Body of pancreas (tissue), 4 donors: ENCODE measurements at regions not wholly inside any gene's neighbourhood (a gene's known extent, or its start where the extent isn't known, plus 50 kb on each side); places are given as distances from the start of the nearest gene placed in this dataset.

Source experiments
- ATAC-seq: fragments of 150-250 bp; one replicate; pipeline ENCODE4 v1.9.1; 2016
- DNase-seq, 4 donors: peaks; one replicate each; pipeline ENCODE4 v3.0.0-alpha.2; 2019
- H3K27ac ChIP-seq, 4 donors: fragments of 200-600 bp; sonication (generic); 1 replicate in 3 of 4; 2 replicates in 1 of 4; pipeline versions ENCODE4 v1.5.1 to v1.6.1; 2016 to 2019; ENCODE audit warnings: mild to moderate bottlenecking in 1 of 4, mixed read lengths in 1 of 4, moderate library complexity in 1 of 4
- H3K27me3 ChIP-seq, 2 donors: fragments of 200-600 bp; sonication (generic); one replicate each; pipeline ENCODE4 v1.6.0; 2016; ENCODE audit warnings: mild to moderate bottlenecking in 1 of 2
- H3K36me3 ChIP-seq, 2 donors: fragments of 200-600 bp; sonication (generic); replicated peaks in 1 of 2; 2 replicates each; pipeline ENCODE4 v1.5.1; 2016; ENCODE audit warnings: low read depth in 2 of 2; ENCODE audit not compliant: insufficient read depth in 1 of 2
- H3K4me1 ChIP-seq: fragments of 200-600 bp; sonication (generic); one replicate; pipeline ENCODE4 v1.6.0; 2016
- H3K4me3 ChIP-seq, 2 donors: fragments of 200-600 bp; sonication (generic); 1 replicate in 1 of 2; 2 replicates in 1 of 2; pipeline ENCODE4 v1.5.1; 2016 to 2019
- H3K9me3 ChIP-seq, 3 donors: fragments of 200-600 bp; sonication (generic); 1 replicate in 2 of 3; 2 replicates in 1 of 3; pipeline ENCODE4 v1.5.1; 2016
- CTCF ChIP-seq, 7 experiments: fragments of 450-650 bp in 4 of 7; fragments of 200-600 bp in 3 of 7; sonication (generic) in 3 of 7; IDR thresholded peaks; one replicate each; pipeline ENCODE4 v1.5.1; 2016 to 2019; ENCODE audit warnings: antibody characterized with exemption in 7 of 7
- POLR2A ChIP-seq, 3 donors: fragments of 450-650 bp; IDR thresholded peaks; one replicate each; pipeline ENCODE4 v1.6.1; 2016; ENCODE audit warnings: antibody characterized with exemption in 3 of 3, mild to moderate bottlenecking in 2 of 3
- WGBS, 2 donors: methylation state at CpG; one replicate each; pipeline ENCODE4 v1.1.5; 2017; 5-methylcytosine and 5-hydroxymethylcytosine counted together
- intact Hi-C: fragments of 100-400 bp; cut with DNase I; formaldehyde crosslinking; loops from one replicate; pipeline ENCODE4 v1.15.1; 2023

DNA sequence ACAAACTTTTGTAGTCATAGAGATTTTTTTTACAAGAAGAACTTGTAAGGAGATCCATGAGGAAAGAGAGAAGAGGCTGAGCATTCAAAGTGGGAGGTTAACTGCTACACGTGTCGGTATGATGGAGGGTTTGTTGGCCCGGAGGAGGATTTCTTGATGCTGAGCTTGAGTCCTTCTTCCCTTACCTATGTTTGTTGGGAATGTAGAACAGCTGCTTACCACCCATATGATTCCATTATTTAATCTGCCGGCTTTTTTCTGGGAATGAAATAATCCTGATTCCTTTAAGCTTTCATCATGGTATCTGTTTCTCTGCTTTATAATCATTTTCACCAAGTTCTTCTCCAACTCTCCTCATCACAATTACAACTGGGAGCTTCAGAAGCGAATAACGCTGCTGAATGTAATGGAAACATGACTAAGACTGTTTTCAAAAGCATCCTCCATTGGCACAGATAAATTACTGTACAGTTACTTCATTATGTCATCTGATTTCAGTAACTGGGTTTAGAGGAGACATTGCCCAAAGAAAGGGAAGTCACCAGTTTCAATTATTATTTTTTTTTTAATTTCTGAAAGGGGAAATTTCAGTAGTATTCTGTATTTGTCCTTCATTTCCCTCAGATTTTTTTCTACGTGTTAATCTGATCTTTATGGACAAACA lies 420.6 kb downstream of the SPRY1 start:
- H3K36me3 ChIP-seq, result no peaks in the 10 kb centered on the region
- no peak overlapping the region for H3K27ac ChIP-seq
- 81 to 89% methylated on average over 7 of the region's 7 CpGs for WGBS, 2 donors
- no peaks in the 10 kb centered on the region for H3K27me3 ChIP-seq
- DNase-seq (no peak), ATAC-seq (no peak)
- H3K4me1 ChIP-seq, result no peaks in the 10 kb centered on the region
- no peaks in the 10 kb centered on the region for H3K9me3 ChIP-seq
- H3K4me3 ChIP-seq, result no peak overlapping the region
- TF ChIP-seq CTCF (IDR thresholded peaks at IDR 0.05) (no peak), POLR2A (IDR thresholded peaks at IDR 0.05) (no peak)
- intact Hi-C loops, result no loop called here

GRCh38 chr4:123819362-123820035 lies 422.9 kb downstream of the SPRY1 start:
- no peak overlapping the region for H3K4me3 ChIP-seq
- H3K36me3 ChIP-seq, result no peaks in the 10 kb centered on the region
- no peaks in the 10 kb centered on the region for H3K4me1 ChIP-seq
- intact Hi-C loops, result no loop called here
- no peak overlapping the region for H3K27ac ChIP-seq
- ATAC-seq (no peak), DNase-seq (no peak)
- no peaks in the 10 kb centered on the region for H3K9me3 ChIP-seq
- TF ChIP-seq POLR2A (IDR thresholded peaks at IDR 0.05) (no peak), CTCF (IDR thresholded peaks at IDR 0.05) (no peak)
- H3K27me3 ChIP-seq, result no peaks in the 10 kb centered on the region

GRCh38 chr4:123821861-123822260 lies 425.3 kb downstream of the SPRY1 start:
- H3K9me3 ChIP-seq, result no peaks in the 10 kb centered on the region
- H3K4me3 ChIP-seq, result no peak overlapping the region
- H3K27ac ChIP-seq, result no peak overlapping the region
- ATAC-seq, result no peak
- no peaks in the 10 kb centered on the region for H3K27me3 ChIP-seq
- no peak for TF ChIP-seq CTCF (IDR thresholded peaks at IDR 0.05)
- TF ChIP-seq POLR2A (IDR thresholded peaks at IDR 0.05), result no peak
- intact Hi-C loops, result no loop called here
- H3K36me3 ChIP-seq, result no peaks in the 10 kb centered on the region
- no peaks in the 10 kb centered on the region for H3K4me1 ChIP-seq
- DNase-seq, result no peak

GRCh38 chr4:123822353-123822752 lies 425.8 kb downstream of the SPRY1 start:
- Histone ChIP-seq H3K4me1 (no peaks in the 10 kb centered on the region), H3K36me3 (no peaks in the 10 kb centered on the region), H3K9me3 (no peaks in the 10 kb centered on the region), H3K4me3 (no peak overlapping the region), H3K27ac (no peak overlapping the region), H3K27me3 (no peaks in the 10 kb centered on the region)
- intact Hi-C loops, result no loop called here
- no peak for DNase-seq
- no peak for ATAC-seq
- TF ChIP-seq POLR2A (IDR thresholded peaks at IDR 0.05), result no peak
- no peak for TF ChIP-seq CTCF (IDR thresholded peaks at IDR 0.05)
- 77 to 82% methylated on average over 2 of the region's 2 CpGs for WGBS, 2 donors

GRCh38 chr4:123823244-123823643 lies 426.6 kb downstream of the SPRY1 start:
- ATAC-seq, result no peak
- WGBS, 2 donors, result 86 to 87% methylated on average over 4 of the region's 4 CpGs
- DNase-seq, result no peak
- no peaks in the 10 kb centered on the region for H3K36me3 ChIP-seq
- no peak overlapping the region for H3K27ac ChIP-seq
- no peak overlapping the region for H3K4me3 ChIP-seq
- no peaks in the 10 kb centered on the region for H3K9me3 ChIP-seq
- H3K4me1 ChIP-seq, result no peaks in the 10 kb centered on the region
- no peaks in the 10 kb centered on the region for H3K27me3 ChIP-seq
- intact Hi-C loops, result no loop called here
- no peak for TF ChIP-seq CTCF (IDR thresholded peaks at IDR 0.05)
- no peak for TF ChIP-seq POLR2A (IDR thresholded peaks at IDR 0.05)
